H9 (cell line): ENCODE measurements at regions not wholly inside any gene's neighbourhood (a gene's known extent, or its start where the extent isn't known, plus 50 kb on each side); places are given as distances from the start of the nearest gene placed in this dataset.

Source experiments
- DNase-seq: peaks from one replicate; pipeline ENCODE4 v3.0.0-alpha.2; 2017
- H2AFZ ChIP-seq: one replicate; pipeline ENCODE4 v1.6.1; 2013; ENCODE audit warnings: mild to moderate bottlenecking, low read length, control low read depth, moderate library complexity
- H2AK5ac ChIP-seq: 2 replicates; pipeline ENCODE4 v1.6.1; 2013; ENCODE audit warnings: low read length, control low read depth, mixed read lengths; ENCODE audit not compliant: insufficient read length
- H2BK120ac ChIP-seq: one replicate; pipeline ENCODE4 v1.6.1; 2013; ENCODE audit warnings: low read depth, mild to moderate bottlenecking, low read length, control low read depth, inconsistent platforms; ENCODE audit not compliant: poor library complexity, severe bottlenecking
- H2BK12ac ChIP-seq: 2 replicates; pipeline ENCODE4 v1.6.1; 2013; ENCODE audit warnings: low read length, control low read depth, mixed read lengths, low read depth; ENCODE audit not compliant: insufficient read length
- H2BK15ac ChIP-seq: 2 replicates; pipeline ENCODE4 v1.6.1; 2013; ENCODE audit warnings: low read depth, low read length, control low read depth
- H2BK20ac ChIP-seq: one replicate; pipeline ENCODE4 v1.6.1; 2013; ENCODE audit warnings: low read depth, mild to moderate bottlenecking, low read length, control low read depth, inconsistent platforms; ENCODE audit not compliant: poor library complexity, severe bottlenecking
- H2BK5ac ChIP-seq: 2 replicates; pipeline ENCODE4 v1.6.1; 2013; ENCODE audit warnings: low read length, control low read depth, mixed read lengths; ENCODE audit not compliant: insufficient read length
- H3K14ac ChIP-seq: 2 replicates; pipeline ENCODE4 v1.6.1; 2013; ENCODE audit warnings: low read length, control low read depth; ENCODE audit not compliant: insufficient read depth
- H3K18ac ChIP-seq: 2 replicates; pipeline ENCODE4 v1.6.1; 2013; ENCODE audit warnings: low read depth, mild to moderate bottlenecking, mixed read lengths, low read length, control low read depth; ENCODE audit not compliant: insufficient read length
- H3K23ac ChIP-seq: 2 replicates; pipeline ENCODE4 v1.6.1; 2013; ENCODE audit warnings: low read length, control low read depth, mixed read lengths, low read depth; ENCODE audit not compliant: insufficient read length
- H3K23me2 ChIP-seq: 2 replicates; pipeline ENCODE4 v1.6.1; 2013; ENCODE audit warnings: low read depth, mild to moderate bottlenecking, mixed read lengths, low read length, control low read depth; ENCODE audit not compliant: insufficient read length, poor library complexity, severe bottlenecking
- H3K27ac ChIP-seq: 2 replicates; pipeline ENCODE4 v1.5.1; 2013; ENCODE audit warnings: low read length, control low read depth, mixed read lengths, low read depth; ENCODE audit not compliant: insufficient read length
- H3K27me3 ChIP-seq: 2 replicates; pipeline ENCODE4 v1.6.1; 2013; ENCODE audit warnings: low read length, control low read depth, inconsistent platforms; ENCODE audit not compliant: insufficient read depth
- H3K4ac ChIP-seq: 2 replicates; pipeline ENCODE4 v1.6.1; 2013; ENCODE audit warnings: low read depth, mild to moderate bottlenecking, control low read depth, inconsistent platforms, low read length, moderate library complexity
- H3K4me1 ChIP-seq: 2 replicates; pipeline ENCODE4 v1.6.1; 2013; ENCODE audit warnings: low read length, control low read depth, inconsistent platforms; ENCODE audit not compliant: insufficient read depth
- H3K4me2 ChIP-seq: 2 replicates; pipeline ENCODE4 v1.6.1; 2013; ENCODE audit warnings: low read length, control low read depth, mixed read lengths; ENCODE audit not compliant: insufficient read length, insufficient read depth
- H3K56ac ChIP-seq: 2 replicates; pipeline ENCODE4 v1.6.1; 2013; ENCODE audit warnings: low read depth, mild to moderate bottlenecking, mixed read lengths, low read length, control low read depth; ENCODE audit not compliant: insufficient read length
- H3K79me1 ChIP-seq: 2 replicates; pipeline ENCODE4 v1.6.1; 2013; ENCODE audit warnings: low read depth, mild to moderate bottlenecking, moderate library complexity, low read length, control low read depth, inconsistent platforms; ENCODE audit not compliant: insufficient read depth, poor library complexity, severe bottlenecking
- H3K79me2 ChIP-seq: 2 replicates; pipeline ENCODE4 v1.6.1; 2013; ENCODE audit warnings: low read length, control low read depth, inconsistent platforms; ENCODE audit not compliant: insufficient read depth
- H3K9ac ChIP-seq: 2 replicates; pipeline ENCODE4 v1.6.1; 2013; ENCODE audit warnings: low read length, control low read depth, mixed read lengths; ENCODE audit not compliant: insufficient read length; ENCODE audit errors: extremely low read depth
- H3K9me3 ChIP-seq: one replicate; pipeline ENCODE4 v1.6.1; 2013; ENCODE audit warnings: low read depth, low read length, inconsistent platforms; ENCODE audit not compliant: control insufficient read depth
- H3T11ph ChIP-seq: one replicate; pipeline ENCODE4 v1.6.1; 2013; ENCODE audit warnings: mild to moderate bottlenecking, low read length, control low read depth, inconsistent platforms
- H4K20me1 ChIP-seq: one replicate; pipeline ENCODE4 v1.6.1; 2013; ENCODE audit not compliant: control insufficient read depth, insufficient read length, insufficient read depth
- H4K5ac ChIP-seq: 2 replicates; pipeline ENCODE4 v1.6.1; 2013; ENCODE audit warnings: low read depth, mild to moderate bottlenecking, mixed read lengths, low read length, control low read depth; ENCODE audit not compliant: insufficient read length
- H4K8ac ChIP-seq: replicated peaks from 2 replicates; pipeline ENCODE4 v1.6.1; 2013; ENCODE audit warnings: low read length, control low read depth, mixed read lengths, low read depth; ENCODE audit not compliant: insufficient read length
- H4K91ac ChIP-seq: 2 replicates; pipeline ENCODE4 v1.6.1; 2013; ENCODE audit warnings: low read depth, mild to moderate bottlenecking, moderate library complexity, mixed read lengths, low read length, control low read depth; ENCODE audit not compliant: insufficient read length
- H3K27ac Mint-ChIP-seq, 3 experiments: 2 replicates in 2 of 3; 3 replicates in 1 of 3; pipeline ENCODE4 v1.8.0; 2020 to 2021; ENCODE audit warnings: mixed read lengths in 3 of 3, mild to moderate bottlenecking in 1 of 3, moderate library complexity in 1 of 3
- H3K27me3 Mint-ChIP-seq: 2 replicates; pipeline ENCODE4 v1.8.0; 2021; ENCODE audit warnings: low read depth, mild to moderate bottlenecking, moderate library complexity, mixed read lengths
- H3K36me3 Mint-ChIP-seq, 3 experiments: 2 replicates in 2 of 3; 3 replicates in 1 of 3; pipeline ENCODE4 v1.8.0; 2020 to 2021; ENCODE audit warnings: low read depth in 3 of 3, mixed read lengths in 3 of 3; ENCODE audit not compliant: insufficient read depth in 1 of 3
- H3K4me1 Mint-ChIP-seq, 2 experiments: 2 replicates each; pipeline ENCODE4 v1.8.0; 2020; ENCODE audit warnings: mixed read lengths in 2 of 2
- H3K4me3 Mint-ChIP-seq, 2 experiments: 2 replicates in 1 of 2; 3 replicates in 1 of 2; pipeline ENCODE4 v1.8.0; 2020 to 2021; ENCODE audit warnings: mild to moderate bottlenecking in 2 of 2, mixed read lengths in 2 of 2, moderate library complexity in 1 of 2
- H3K9me3 Mint-ChIP-seq, 2 experiments: 2 replicates in 1 of 2; 3 replicates in 1 of 2; pipeline ENCODE4 v1.8.0; 2020; ENCODE audit warnings: mild to moderate bottlenecking in 2 of 2, mixed read lengths in 2 of 2, moderate library complexity in 1 of 2
- CTCF ChIP-seq: fragments of 200-600 bp; sonication (generic); conservative IDR thresholded peaks from 3 replicates; pipeline ENCODE4 v1.8.0; 2021; ENCODE audit warnings: antibody characterized with exemption, mild to moderate bottlenecking

- no peak overlapping the region for H3K4me3 Mint-ChIP-seq
These were observed 1048.4 kb downstream of the NCAM2 start for GRCh38 chr21:22046576-22046975.

More at GRCh38 chr21:22046576-22046975, 1048.4 kb downstream of the NCAM2 start:
- Mint-ChIP-seq H3K36me3 (no peaks in the 10 kb centered on the region; a peak in 1 of 7 replicates), H3K9me3 (peaks cover 3 to 5% of the 10 kb centered on the region in 2 experiments; a peak in 2 of 5 replicates), H3K27ac (no peak overlapping the region), H3K4me1 (no peaks in the 10 kb centered on the region), H3K27me3 (no peaks in the 10 kb centered on the region)
- no peak overlapping the region for H3T11ph ChIP-seq
- no peaks in the 10 kb centered on the region for H3K79me1 ChIP-seq
- H3K4me1 ChIP-seq = no peaks in the 10 kb centered on the region
- no peak overlapping the region for H3K56ac ChIP-seq
- no peak overlapping the region for H4K5ac ChIP-seq
- H3K27ac ChIP-seq = no peak overlapping the region
- H2AK5ac ChIP-seq = no peak overlapping the region
- H3K27me3 ChIP-seq = no peaks in the 10 kb centered on the region
- no peak overlapping the region for H2BK5ac ChIP-seq
- no peak overlapping the region for H3K23ac ChIP-seq
- H2BK12ac ChIP-seq = no peak overlapping the region
- DNase-seq = no peak
- H3K4me2 ChIP-seq = no peak overlapping the region
- no peak overlapping the region for H3K4ac ChIP-seq
- no peaks in the 10 kb centered on the region for H3K23me2 ChIP-seq
- no peak overlapping the region for H3K9ac ChIP-seq
- H2AFZ ChIP-seq = no peak overlapping the region
- H3K14ac ChIP-seq = no peak overlapping the region
- no peak overlapping the region for H4K91ac ChIP-seq
- H4K20me1 ChIP-seq = no peaks in the 10 kb centered on the region
- H2BK15ac ChIP-seq = no peak overlapping the region
- no peak overlapping the region for H4K8ac ChIP-seq
- TF ChIP-seq CTCF = no peak
- no peak overlapping the region for H2BK20ac ChIP-seq
- H3K79me2 ChIP-seq = no peaks in the 10 kb centered on the region
- no peaks in the 10 kb centered on the region for H3K9me3 ChIP-seq
- H2BK120ac ChIP-seq = no peak overlapping the region
- no peak overlapping the region for H3K18ac ChIP-seq
